GM21526 (cell line): ENCODE measurements at regions not wholly inside any gene's neighbourhood (a gene's known extent, or its start where the extent isn't known, plus 50 kb on each side); places are given as distances from the start of the nearest gene placed in this dataset.
"Not testable (repeated sequence)": the region's sequence is repeated elsewhere in the genome, so short reads cannot be mapped to it uniquely, and the experiment has no call there.

ENCODE experiments used
- ATAC-seq: cut with Tn5 transposase; IDR thresholded peaks from one replicate; pipeline ENCODE4 v1.9.1; 2021; ENCODE audit warnings: moderate library complexity; ENCODE audit not compliant: unreplicated experiment, low FRiP score

- ATAC-seq, result not testable (repeated sequence)
These were observed 85.7 kb downstream of the POTEM start for GRCh38 chr14:19052977-19053376.

GRCh38 chr14:19053426-19054050 is 86.3 kb downstream of the POTEM start:
- not testable (repeated sequence) for ATAC-seq

- not testable (repeated sequence) for ATAC-seq
These were observed 87.0 kb downstream of the POTEM start for GRCh38 chr14:19054108-19054721.

- not testable (repeated sequence) for ATAC-seq
These were observed 87.7 kb downstream of the POTEM start for GRCh38 chr14:19054934-19055333.

GRCh38 chr14:19059066-19059465 is 91.8 kb downstream of the POTEM start:
- not testable (repeated sequence) for ATAC-seq

- peak; percentile 53 for ATAC-seq
These were observed 94.6 kb downstream of the POTEM start for GRCh38 chr14:19061689-19062450.

GRCh38 chr14:19068957-19069356 is 101.7 kb downstream of the POTEM start:
- ATAC-seq, result not testable (repeated sequence)

GRCh38 chr14:19072518-19072917 is 105.3 kb downstream of the POTEM start:
- ATAC-seq, result not testable (repeated sequence)

- not testable (repeated sequence) for ATAC-seq
These were observed 121.4 kb downstream of the POTEM start for GRCh38 chr14:19088632-19089031.

- not testable (repeated sequence) for ATAC-seq
These were observed 126.0 kb downstream of the POTEM start for GRCh38 chr14:19093227-19093626.

- ATAC-seq, result not testable (repeated sequence)
These were observed 127.5 kb downstream of the POTEM start for GRCh38 chr14:19094731-19095130.

- not testable (repeated sequence) for ATAC-seq
These were observed 127.9 kb downstream of the POTEM start for GRCh38 chr14:19095167-19095566.

- not testable (repeated sequence) for ATAC-seq
These were observed 129.2 kb downstream of the POTEM start for GRCh38 chr14:19096467-19096866.

GRCh38 chr14:19096876-19097275 is 129.6 kb downstream of the POTEM start:
- not testable (repeated sequence) for ATAC-seq

- ATAC-seq, result not testable (repeated sequence)
These were observed 130.1 kb downstream of the POTEM start for GRCh38 chr14:19097306-19097705.

- ATAC-seq, result not testable (repeated sequence)
These were observed 130.5 kb downstream of the POTEM start for GRCh38 chr14:19097750-19098149.

GRCh38 chr14:19098230-19098629 is 131.0 kb downstream of the POTEM start:
- not testable (repeated sequence) for ATAC-seq

- ATAC-seq, result not testable (repeated sequence)
These were observed 131.5 kb downstream of the POTEM start for GRCh38 chr14:19098732-19099131.

GRCh38 chr14:19099336-19099735 is 132.1 kb downstream of the POTEM start:
- not testable (repeated sequence) for ATAC-seq

- not testable (repeated sequence) for ATAC-seq
These were observed 132.7 kb downstream of the POTEM start for GRCh38 chr14:19099939-19100338.

- not testable (repeated sequence) for ATAC-seq
These were observed 138.3 kb downstream of the POTEM start for GRCh38 chr14:19105551-19105950.
